Mesothelial cell of epicardium (in vitro differentiated cells): ENCODE measurements at regions not wholly inside any gene's neighbourhood (a gene's known extent, or its start where the extent isn't known, plus 50 kb on each side); places are given as distances from the start of the nearest gene placed in this dataset.

Experiments
- DNase-seq, 2 experiments: peaks; one replicate each; pipeline ENCODE4 v3.0.0; 2021; ENCODE audit warnings: low spot score in 2 of 2; ENCODE audit not compliant: unreplicated experiment in 2 of 2
- H3K27ac Mint-ChIP-seq: 2 replicates; pipeline ENCODE4 v1.8.0; 2021; ENCODE audit warnings: mixed read lengths
- H3K27me3 Mint-ChIP-seq: 2 replicates; pipeline ENCODE4 v1.8.0; 2021; ENCODE audit warnings: low read depth, mixed read lengths
- H3K36me3 Mint-ChIP-seq: 2 replicates; pipeline ENCODE4 v1.8.0; 2021; ENCODE audit warnings: mixed read lengths
- H3K4me1 Mint-ChIP-seq: 2 replicates; pipeline ENCODE4 v1.8.0; 2021; ENCODE audit warnings: mixed read lengths
- H3K4me3 Mint-ChIP-seq: 2 replicates; pipeline ENCODE4 v1.8.0; 2021; ENCODE audit warnings: mild to moderate bottlenecking, moderate library complexity, mixed read lengths
- H3K9me3 Mint-ChIP-seq: 2 replicates; pipeline ENCODE4 v1.8.0; 2021; ENCODE audit warnings: mixed read lengths
- CTCF ChIP-seq: fragments of 200-600 bp; sonication (generic); IDR thresholded peaks from one replicate; pipeline ENCODE4 v1.5.0; 2021; ENCODE audit warnings: antibody characterized with exemption; ENCODE audit not compliant: unreplicated experiment

GRCh38 chr15:91515188-91515754 lies 338.2 kb upstream of the SLCO3A1 start:
- Mint-ChIP-seq H3K27me3 (peaks cover 44% of the 10 kb centered on the region), H3K27ac (no peak overlapping the region), H3K9me3 (no peaks in the 10 kb centered on the region), H3K36me3 (no peaks in the 10 kb centered on the region), H3K4me3 (no peak overlapping the region), H3K4me1 (no peaks in the 10 kb centered on the region)
- TF ChIP-seq CTCF, result no peak
- DNase-seq, result no peak

GRCh38 chr15:91516866-91517265 lies 336.6 kb upstream of the SLCO3A1 start:
- H3K36me3 Mint-ChIP-seq, result no peaks in the 10 kb centered on the region
- no peak overlapping the region for H3K27ac Mint-ChIP-seq
- DNase-seq, result no peak
- no peaks in the 10 kb centered on the region for H3K9me3 Mint-ChIP-seq
- no peaks in the 10 kb centered on the region for H3K4me1 Mint-ChIP-seq
- H3K27me3 Mint-ChIP-seq, result peaks cover 49% of the 10 kb centered on the region
- TF ChIP-seq CTCF, result no peak
- no peak overlapping the region for H3K4me3 Mint-ChIP-seq

- no peak for DNase-seq
- peaks cover 43% of the 10 kb centered on the region for H3K27me3 Mint-ChIP-seq
- H3K9me3 Mint-ChIP-seq, result no peaks in the 10 kb centered on the region
- H3K4me1 Mint-ChIP-seq, result no peaks in the 10 kb centered on the region
- H3K4me3 Mint-ChIP-seq, result no peak overlapping the region
- no peaks in the 10 kb centered on the region for H3K36me3 Mint-ChIP-seq
- no peak for TF ChIP-seq CTCF
- H3K27ac Mint-ChIP-seq, result no peak overlapping the region
Measured at GRCh38 chr15:91517491-91518200, 335.9 kb upstream of the SLCO3A1 start.

- peaks cover 15% of the 10 kb centered on the region for H3K9me3 Mint-ChIP-seq
- no peak for TF ChIP-seq CTCF
- no peaks in the 10 kb centered on the region for H3K36me3 Mint-ChIP-seq
- H3K4me1 Mint-ChIP-seq, result no peaks in the 10 kb centered on the region
- no peak overlapping the region for H3K27ac Mint-ChIP-seq
- H3K4me3 Mint-ChIP-seq, result no peak overlapping the region
- no peak for DNase-seq
- H3K27me3 Mint-ChIP-seq, result peaks cover 26% of the 10 kb centered on the region
Measured at GRCh38 chr15:91520850-91521249, 332.7 kb upstream of the SLCO3A1 start.

GRCh38 chr15:91521548-91521947 lies 332.0 kb upstream of the SLCO3A1 start:
- Mint-ChIP-seq H3K4me3 (no peak overlapping the region), H3K27me3 (peaks cover 27% of the 10 kb centered on the region), H3K36me3 (no peaks in the 10 kb centered on the region), H3K27ac (no peak overlapping the region), H3K9me3 (peaks cover 17% of the 10 kb centered on the region), H3K4me1 (no peaks in the 10 kb centered on the region)
- no peak for TF ChIP-seq CTCF
- no peak for DNase-seq
